ENCODE measurements at regions not wholly inside any gene's neighbourhood (a gene's known extent, or its start where the extent isn't known, plus 50 kb on each side); places are given as distances from the start of the nearest gene placed in this dataset.

GRCh38 chr12:69036999-69037398, 104.0 kb upstream of the CPM start:
- TF ChIP-seq CTCF (IDR thresholded peaks at IDR 0.05) (no peak), POLR2A (IDR thresholded peaks at IDR 0.05) (no peak)
